Central memory CD4-positive, alpha-beta T cell (primary cell): ENCODE measurements at regions not wholly inside any gene's neighbourhood (a gene's known extent, or its start where the extent isn't known, plus 50 kb on each side); places are given as distances from the start of the nearest gene placed in this dataset.
"Not testable (repeated sequence)": the region's sequence is repeated elsewhere in the genome, so short reads cannot be mapped to it uniquely, and the experiment has no call there.

Experiments used
- DNase-seq: peaks from one replicate; pipeline ENCODE4 v3.0.0; 2022

DNA sequence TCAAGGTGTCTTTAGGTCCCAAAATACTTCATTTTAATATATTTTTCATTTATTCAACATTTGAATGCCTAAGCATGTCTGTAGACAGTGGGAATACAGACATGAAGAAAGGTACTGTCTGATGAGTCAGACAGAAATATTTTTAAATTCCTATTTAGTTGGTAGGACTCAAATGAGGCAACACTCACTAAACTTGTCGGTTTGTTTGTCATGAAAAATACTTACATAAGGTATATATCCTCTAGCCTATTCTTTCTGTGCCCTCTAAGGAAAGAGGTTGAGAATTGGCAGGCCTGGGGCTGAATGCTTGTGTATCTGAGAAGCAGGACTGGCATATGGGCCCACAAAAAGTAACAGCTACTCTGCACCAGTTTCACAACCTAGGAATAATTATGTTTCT lies 423.6 kb upstream of the MDFIC2 start:
- no peak for DNase-seq

- no peak for DNase-seq
These were observed 422.3 kb upstream of the MDFIC2 start for GRCh38 chr3:70734756-70735155.

- no peak for DNase-seq
These were observed 418.6 kb upstream of the MDFIC2 start for GRCh38 chr3:70731046-70731445.

- no peak for DNase-seq
These were observed 417.4 kb upstream of the MDFIC2 start for GRCh38 chr3:70729845-70730244.

GRCh38 chr3:70728311-70728710 lies 415.9 kb upstream of the MDFIC2 start:
- DNase-seq, result no peak

- DNase-seq, result no peak
These were observed 414.5 kb upstream of the MDFIC2 start for GRCh38 chr3:70726961-70727360.

GRCh38 chr3:70726096-70726938 lies 413.9 kb upstream of the MDFIC2 start:
- DNase-seq, result no peak

- DNase-seq, result no peak
These were observed 409.6 kb upstream of the MDFIC2 start for GRCh38 chr3:70722018-70722417.

GRCh38 chr3:70716832-70717231 lies 404.4 kb upstream of the MDFIC2 start:
- no peak for DNase-seq

GRCh38 chr3:70712449-70713082 lies 400.1 kb upstream of the MDFIC2 start:
- DNase-seq, result no peak

- no peak for DNase-seq
These were observed 391.1 kb upstream of the MDFIC2 start for GRCh38 chr3:70703305-70704102.

GRCh38 chr3:70702132-70702531 lies 389.7 kb upstream of the MDFIC2 start:
- DNase-seq, result no peak

- no peak for DNase-seq
These were observed 372.3 kb upstream of the MDFIC2 start for GRCh38 chr3:70684701-70685100.

GRCh38 chr3:70675810-70676209 lies 363.4 kb upstream of the MDFIC2 start:
- DNase-seq, result not testable (repeated sequence)

GRCh38 chr3:70658513-70659310 lies 346.3 kb upstream of the MDFIC2 start:
- DNase-seq, result no peak

- DNase-seq, result no peak
These were observed 345.0 kb upstream of the MDFIC2 start for GRCh38 chr3:70657454-70657853.

DNA sequence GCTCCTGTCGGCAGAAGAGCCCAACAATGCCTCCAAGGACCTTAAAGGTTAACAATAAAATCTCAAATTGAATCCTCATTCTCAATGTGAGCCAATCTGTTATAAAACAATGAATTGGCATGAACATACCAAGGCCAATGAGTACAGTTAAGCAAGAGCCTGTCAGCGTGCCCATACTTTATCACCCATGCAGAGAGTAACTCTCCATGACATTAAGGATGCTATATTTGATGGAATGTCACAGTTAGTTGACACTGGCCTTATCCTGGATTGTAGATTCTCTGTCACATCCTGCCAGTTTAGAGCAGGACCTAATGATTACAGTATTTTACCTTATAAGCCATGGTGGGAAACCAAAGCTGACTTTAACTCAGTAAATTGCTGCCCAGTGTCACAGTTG lies 335.4 kb upstream of the MDFIC2 start:
- no peak for DNase-seq

- no peak for DNase-seq
These were observed 334.7 kb upstream of the MDFIC2 start for GRCh38 chr3:70647094-70647493.

DNA sequence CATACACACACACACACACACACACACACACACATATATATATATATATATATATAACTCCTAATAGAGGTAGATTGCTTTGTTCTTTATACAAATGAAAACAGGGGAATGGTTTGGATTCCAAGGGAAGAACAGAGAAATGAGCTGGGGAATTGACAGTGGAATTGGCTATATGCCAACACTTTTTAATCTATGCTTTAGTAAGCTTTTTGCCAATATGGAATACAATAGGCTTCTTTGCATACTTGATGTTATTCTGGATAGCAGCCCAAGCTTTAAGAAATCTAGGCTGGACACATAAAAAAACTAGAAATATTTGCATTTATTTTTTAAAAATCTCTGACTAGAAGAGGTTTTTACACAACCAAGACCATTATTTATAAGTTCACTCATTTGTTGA lies 334.2 kb upstream of the MDFIC2 start:
- DNase-seq, result no peak

DNA sequence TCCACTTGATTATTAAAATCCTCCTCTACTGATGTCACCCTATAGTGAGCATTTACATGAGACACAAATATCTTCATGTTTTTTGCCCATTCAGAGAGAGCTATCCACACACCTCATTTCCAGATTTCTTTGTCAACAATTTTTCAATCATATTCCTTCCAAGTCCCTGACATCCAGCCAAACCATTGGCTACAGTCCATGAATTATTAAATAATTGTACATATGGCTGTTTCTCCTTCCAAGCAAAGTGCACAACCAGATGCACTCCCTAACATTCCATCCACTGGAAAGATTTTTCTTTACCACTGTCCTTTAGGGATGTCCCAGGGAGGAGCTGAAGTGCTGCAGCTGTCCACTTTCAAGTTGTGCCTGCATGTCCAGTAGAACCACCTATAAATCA lies 328.0 kb upstream of the MDFIC2 start:
- no peak for DNase-seq

DNA sequence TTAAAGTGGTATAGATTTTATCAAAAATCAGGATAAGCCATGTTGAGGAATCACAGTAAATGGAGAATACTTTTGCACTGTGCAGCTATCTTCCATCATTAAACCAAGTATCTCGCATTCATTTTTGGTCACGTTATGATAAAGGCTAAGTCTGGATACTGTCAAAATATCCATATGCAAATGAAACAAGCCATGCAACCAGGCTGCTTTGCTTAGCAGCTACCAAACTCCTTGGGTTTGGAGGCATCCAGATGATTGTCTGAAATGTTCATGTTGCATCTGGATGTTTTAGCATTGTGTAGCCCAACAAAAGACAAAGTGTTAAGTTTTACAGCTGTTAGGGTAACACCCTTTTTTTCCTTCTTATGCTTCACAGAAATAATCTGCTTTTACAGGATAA lies 322.9 kb upstream of the MDFIC2 start:
- DNase-seq, result no peak

DNA sequence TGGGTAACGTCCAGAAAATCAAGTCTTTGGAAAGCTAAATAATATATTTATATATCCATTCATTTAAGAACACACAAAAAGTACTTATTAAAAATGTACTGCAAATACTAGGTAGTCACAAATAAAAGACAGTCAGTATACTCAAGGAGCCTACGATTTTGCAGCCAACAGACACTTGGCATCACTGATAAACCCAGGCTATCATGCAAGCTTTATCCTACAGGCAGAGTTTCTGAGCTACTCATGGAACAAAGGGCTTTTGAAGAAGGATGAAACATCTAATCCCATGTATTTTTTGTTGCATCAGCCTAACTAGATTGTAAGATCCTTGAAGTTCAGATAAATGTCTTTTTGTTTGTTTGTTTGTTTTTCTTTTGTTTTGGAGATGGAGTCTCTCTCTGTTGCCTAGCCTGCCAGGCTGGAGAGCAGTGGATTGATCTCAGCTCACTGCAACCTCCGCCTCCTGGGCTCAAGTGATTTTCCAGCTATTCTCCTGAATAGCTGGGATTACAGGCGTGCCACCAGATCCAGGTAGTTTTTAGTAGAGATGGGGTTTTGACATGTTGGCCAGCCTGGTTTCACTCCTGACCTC lies 319.4 kb upstream of the MDFIC2 start:
- DNase-seq, result no peak
